HEK293 (cell line): ENCODE measurements at regions not wholly inside any gene's neighbourhood (a gene's known extent, or its start where the extent isn't known, plus 50 kb on each side); places are given as distances from the start of the nearest gene placed in this dataset.

Experiments used
- CTCF ChIA-PET: fragments of 350-600 bp; formaldehyde crosslinking; extraction: SDS; loops from one replicate; lab custom pipeline; 2021; ENCODE audit warnings: antibody characterized with exemption; lab: Yijun Ruan, JAX
- POLR2A ChIA-PET: fragments of 300-600 bp; formaldehyde crosslinking; extraction: SDS; loops from one replicate; lab custom pipeline; 2020; ENCODE audit warnings: antibody characterized with exemption, inconsistent platforms; lab: Yijun Ruan, JAX
- H3K27ac ChIP-seq: fragments of 200-500 bp; sonication (Bioruptor generic); 2 replicates; pipeline ENCODE4 v1.5.1; 2014; ENCODE audit warnings: low read depth, low read length, control low read depth, inconsistent platforms; ENCODE audit errors: extremely low read depth
- H3K36me3 ChIP-seq, 2 experiments: fragments of 200-500 bp in 1 of 2; sonication (Bioruptor generic) in 1 of 2; 1 replicate in 1 of 2; 2 replicates in 1 of 2; pipeline ENCODE4 v1.5.1; 2014 to 2017; ENCODE audit warnings: inconsistent platforms in 2 of 2, low read length in 2 of 2; ENCODE audit not compliant: control insufficient read depth in 2 of 2, insufficient read depth in 1 of 2
- H3K4me1 ChIP-seq: fragments of 200-500 bp; sonication (Bioruptor generic); 2 replicates; pipeline ENCODE4 v1.5.1; 2014; ENCODE audit warnings: mild to moderate bottlenecking, low read length, inconsistent platforms; ENCODE audit not compliant: control insufficient read depth, insufficient read depth
- H3K4me3 ChIP-seq: 2 replicates; pipeline ENCODE4 v1.5.1; 2011; ENCODE audit warnings: low read depth, mild to moderate bottlenecking, control low read depth, low read length, moderate library complexity
- H3K9me3 ChIP-seq: fragments of 200-500 bp; sonication (Bioruptor generic); 2 replicates; pipeline ENCODE4 v1.5.1; 2014; ENCODE audit warnings: low read depth, low read length, inconsistent platforms; ENCODE audit not compliant: control insufficient read depth, insufficient read depth
- FEZF1 ChIP-seq: fragments of 450-650 bp; formaldehyde crosslinking; IDR thresholded peaks from 2 replicates; pipeline ENCODE4 v1.5.1; 2016; ENCODE audit warnings: missing biosample characterization, missing genetic modification characterization
- GLI4 ChIP-seq: fragments of 450-650 bp; formaldehyde crosslinking; IDR thresholded peaks from 2 replicates; pipeline ENCODE4 v1.5.1; 2016; ENCODE audit warnings: missing biosample characterization, missing genetic modification characterization
- HOXD13 ChIP-seq: sonication (generic); formaldehyde crosslinking; IDR thresholded peaks from 2 replicates; pipeline ENCODE4 v1.8.0; 2022; ENCODE audit warnings: missing genetic modification reagents, borderline replicate concordance
- MZF1 ChIP-seq: fragments of 450-650 bp; formaldehyde crosslinking; IDR thresholded peaks from 2 replicates; pipeline ENCODE4 v1.5.1; 2017; ENCODE audit warnings: missing biosample characterization, missing genetic modification characterization, borderline replicate concordance
- RBAK ChIP-seq: fragments of 450-650 bp; formaldehyde crosslinking; IDR thresholded peaks from 2 replicates; pipeline ENCODE4 v1.5.1; 2016; ENCODE audit warnings: missing biosample characterization, missing genetic modification characterization
- SETDB1 ChIP-seq: IDR thresholded peaks from one replicate; pipeline ENCODE4 v1.6.1; 2017; ENCODE audit warnings: mild to moderate bottlenecking, low read length, moderate library complexity, mixed read lengths; ENCODE audit not compliant: insufficient read length
- YY1 ChIP-seq: fragments of 450-650 bp; formaldehyde crosslinking; IDR thresholded peaks from 2 replicates; pipeline ENCODE4 v1.5.1; 2018; ENCODE audit warnings: missing biosample characterization, missing genetic modification characterization
- ZBTB21 ChIP-seq: fragments of 450-650 bp; formaldehyde crosslinking; IDR thresholded peaks from 2 replicates; pipeline ENCODE4 v1.5.1; 2017; ENCODE audit warnings: missing biosample characterization, missing genetic modification characterization
- ZBTB48 ChIP-seq: fragments of 450-650 bp; formaldehyde crosslinking; IDR thresholded peaks from 2 replicates; pipeline ENCODE4 v1.5.1; 2016; ENCODE audit warnings: missing biosample characterization, missing genetic modification characterization
- ZBTB7A ChIP-seq: fragments of 450-650 bp; formaldehyde crosslinking; IDR thresholded peaks from 2 replicates; pipeline ENCODE4 v1.5.1; 2016; ENCODE audit warnings: low read depth, missing biosample characterization, missing genetic modification characterization
- ZBTB8A ChIP-seq: fragments of 450-650 bp; formaldehyde crosslinking; IDR thresholded peaks from 2 replicates; pipeline ENCODE4 v1.5.1; 2016; ENCODE audit warnings: missing biosample characterization, missing genetic modification characterization
- ZNF10 ChIP-seq: fragments of 450-650 bp; formaldehyde crosslinking; IDR thresholded peaks from 2 replicates; pipeline ENCODE4 v1.5.1; 2017; ENCODE audit warnings: missing biosample characterization, missing genetic modification characterization
- ZNF140 ChIP-seq: fragments of 450-650 bp; formaldehyde crosslinking; IDR thresholded peaks from 2 replicates; pipeline ENCODE4 v1.5.1; 2016; ENCODE audit warnings: missing biosample characterization, missing genetic modification characterization
- ZNF2 ChIP-seq: fragments of 450-650 bp; formaldehyde crosslinking; IDR thresholded peaks from 2 replicates; pipeline ENCODE4 v1.5.1; 2016; ENCODE audit warnings: missing biosample characterization, missing genetic modification characterization
- ZNF23 ChIP-seq: fragments of 450-650 bp; formaldehyde crosslinking; IDR thresholded peaks from 2 replicates; pipeline ENCODE4 v1.5.1; 2016; ENCODE audit warnings: missing biosample characterization, missing genetic modification characterization, borderline replicate concordance
- ZNF302 ChIP-seq: fragments of 450-650 bp; formaldehyde crosslinking; IDR thresholded peaks from 2 replicates; pipeline ENCODE4 v1.5.1; 2016; ENCODE audit warnings: missing biosample characterization, missing genetic modification characterization, low read depth
- ZNF416 ChIP-seq: fragments of 450-650 bp; formaldehyde crosslinking; IDR thresholded peaks from 2 replicates; pipeline ENCODE4 v1.5.1; 2016; ENCODE audit warnings: missing biosample characterization, missing genetic modification characterization
- ZNF571 ChIP-seq: fragments of 450-650 bp; formaldehyde crosslinking; IDR thresholded peaks from 2 replicates; pipeline ENCODE4 v1.5.0; 2017; ENCODE audit warnings: missing biosample characterization, missing genetic modification characterization
- ZNF658 ChIP-seq: fragments of 450-650 bp; formaldehyde crosslinking; IDR thresholded peaks from 2 replicates; pipeline ENCODE4; 2016; ENCODE audit warnings: missing biosample characterization, missing genetic modification characterization
- ZNF701 ChIP-seq: fragments of 450-650 bp; formaldehyde crosslinking; IDR thresholded peaks from 2 replicates; pipeline ENCODE4 v1.5.1; 2016; ENCODE audit warnings: missing biosample characterization, missing genetic modification characterization
- ZNF776 ChIP-seq: fragments of 450-650 bp; formaldehyde crosslinking; IDR thresholded peaks from 2 replicates; pipeline ENCODE4 v1.5.0; 2017; ENCODE audit warnings: missing biosample characterization, missing genetic modification characterization, borderline replicate concordance
- ZNF791 ChIP-seq: fragments of 450-650 bp; formaldehyde crosslinking; IDR thresholded peaks from 2 replicates; pipeline ENCODE4 v1.5.1; 2016; ENCODE audit warnings: missing biosample characterization, missing genetic modification characterization
- ZNF792 ChIP-seq: fragments of 450-650 bp; formaldehyde crosslinking; IDR thresholded peaks from 2 replicates; pipeline ENCODE4 v1.5.1; 2016; ENCODE audit warnings: missing biosample characterization, missing genetic modification characterization
- TF ChIP-seq, protein P1 (sequence below): fragments of 450-650 bp; formaldehyde crosslinking; IDR thresholded peaks from 2 replicates; pipeline ENCODE4 v1.5.1; 2016; ENCODE audit warnings: missing biosample characterization, missing genetic modification characterization
- TF ChIP-seq, protein P2 (sequence below): fragments of 450-650 bp; formaldehyde crosslinking; IDR thresholded peaks from 2 replicates; pipeline ENCODE4 v1.5.1; 2016; ENCODE audit warnings: missing biosample characterization, missing genetic modification characterization
- TF ChIP-seq, protein P3 (sequence below): sonication (generic); formaldehyde crosslinking; IDR thresholded peaks from 2 replicates; pipeline ENCODE4 v1.8.1; 2022; ENCODE audit warnings: mild to moderate bottlenecking, moderate library complexity, missing genetic modification reagents

DNA sequence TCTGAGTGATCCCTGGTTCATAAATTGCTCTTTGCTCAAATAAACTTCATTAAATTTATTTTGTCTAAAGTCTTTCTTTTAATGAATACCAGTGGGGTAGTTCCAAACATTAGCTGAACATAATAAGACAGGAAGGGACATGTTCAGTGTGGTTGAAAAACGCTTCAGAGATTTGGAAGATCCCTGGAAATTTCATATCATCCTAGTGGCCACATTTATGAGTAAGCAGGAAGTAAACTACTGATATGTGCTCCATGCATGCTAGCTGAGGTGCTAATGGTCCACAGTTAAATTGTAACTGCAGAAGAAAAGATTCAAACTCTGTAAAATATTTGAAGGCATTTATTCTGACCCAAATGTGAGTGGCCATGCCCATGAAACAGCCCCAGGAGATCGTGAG is 1328.7 kb downstream of the ADGRL3 start:
- CTCF ChIA-PET, result no interaction called here
- Histone ChIP-seq H3K4me3 (no peak overlapping the region), H3K4me1 (no peaks in the 10 kb centered on the region), H3K36me3 (no peaks in the 10 kb centered on the region), H3K27ac (no peak overlapping the region), H3K9me3 (no peaks in the 10 kb centered on the region)
- POLR2A ChIA-PET, result no interaction called here
- TF ChIP-seq SETDB1 (no peak), ZNF140 (no peak), ZNF302 (no peak), RBAK (tag by site-specific recombination) (no peak), FEZF1 (tag by site-specific recombination) (no peak), ZBTB48 (tag by site-specific recombination) (no peak), ZNF10 (tag by site-specific recombination) (no peak), GLI4 (no peak), ZNF791 (tag by site-specific recombination) (no peak), ZBTB7A (tag by site-specific recombination) (no peak), ZNF571 (tag by site-specific recombination) (no peak), ZBTB8A (tag by site-specific recombination) (no peak), ZNF23 (no peak), ZNF701 (tag by site-specific recombination) (no peak), ZNF2 (tag by site-specific recombination) (no peak), YY1 (tag by site-specific recombination) (no peak)
- TF ChIP-seq, protein P1, sequence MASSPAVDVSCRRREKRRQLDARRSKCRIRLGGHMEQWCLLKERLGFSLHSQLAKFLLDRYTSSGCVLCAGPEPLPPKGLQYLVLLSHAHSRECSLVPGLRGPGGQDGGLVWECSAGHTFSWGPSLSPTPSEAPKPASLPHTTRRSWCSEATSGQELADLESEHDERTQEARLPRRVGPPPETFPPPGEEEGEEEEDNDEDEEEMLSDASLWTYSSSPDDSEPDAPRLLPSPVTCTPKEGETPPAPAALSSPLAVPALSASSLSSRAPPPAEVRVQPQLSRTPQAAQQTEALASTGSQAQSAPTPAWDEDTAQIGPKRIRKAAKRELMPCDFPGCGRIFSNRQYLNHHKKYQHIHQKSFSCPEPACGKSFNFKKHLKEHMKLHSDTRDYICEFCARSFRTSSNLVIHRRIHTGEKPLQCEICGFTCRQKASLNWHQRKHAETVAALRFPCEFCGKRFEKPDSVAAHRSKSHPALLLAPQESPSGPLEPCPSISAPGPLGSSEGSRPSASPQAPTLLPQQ (tag by site-specific recombination), result no peak
- TF ChIP-seq, protein P2, sequence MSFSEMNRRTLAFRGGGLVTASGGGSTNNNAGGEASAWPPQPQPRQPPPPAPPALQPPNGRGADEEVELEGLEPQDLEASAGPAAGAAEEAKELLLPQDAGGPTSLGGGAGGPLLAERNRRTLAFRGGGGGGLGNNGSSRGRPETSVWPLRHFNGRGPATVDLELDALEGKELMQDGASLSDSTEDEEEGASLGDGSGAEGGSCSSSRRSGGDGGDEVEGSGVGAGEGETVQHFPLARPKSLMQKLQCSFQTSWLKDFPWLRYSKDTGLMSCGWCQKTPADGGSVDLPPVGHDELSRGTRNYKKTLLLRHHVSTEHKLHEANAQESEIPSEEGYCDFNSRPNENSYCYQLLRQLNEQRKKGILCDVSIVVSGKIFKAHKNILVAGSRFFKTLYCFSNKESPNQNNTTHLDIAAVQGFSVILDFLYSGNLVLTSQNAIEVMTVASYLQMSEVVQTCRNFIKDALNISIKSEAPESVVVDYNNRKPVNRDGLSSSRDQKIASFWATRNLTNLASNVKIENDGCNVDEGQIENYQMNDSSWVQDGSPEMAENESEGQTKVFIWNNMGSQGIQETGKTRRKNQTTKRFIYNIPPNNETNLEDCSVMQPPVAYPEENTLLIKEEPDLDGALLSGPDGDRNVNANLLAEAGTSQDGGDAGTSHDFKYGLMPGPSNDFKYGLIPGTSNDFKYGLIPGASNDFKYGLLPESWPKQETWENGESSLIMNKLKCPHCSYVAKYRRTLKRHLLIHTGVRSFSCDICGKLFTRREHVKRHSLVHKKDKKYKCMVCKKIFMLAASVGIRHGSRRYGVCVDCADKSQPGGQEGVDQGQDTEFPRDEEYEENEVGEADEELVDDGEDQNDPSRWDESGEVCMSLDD (tag by site-specific recombination), result no peak
- TF ChIP-seq, protein P3, sequence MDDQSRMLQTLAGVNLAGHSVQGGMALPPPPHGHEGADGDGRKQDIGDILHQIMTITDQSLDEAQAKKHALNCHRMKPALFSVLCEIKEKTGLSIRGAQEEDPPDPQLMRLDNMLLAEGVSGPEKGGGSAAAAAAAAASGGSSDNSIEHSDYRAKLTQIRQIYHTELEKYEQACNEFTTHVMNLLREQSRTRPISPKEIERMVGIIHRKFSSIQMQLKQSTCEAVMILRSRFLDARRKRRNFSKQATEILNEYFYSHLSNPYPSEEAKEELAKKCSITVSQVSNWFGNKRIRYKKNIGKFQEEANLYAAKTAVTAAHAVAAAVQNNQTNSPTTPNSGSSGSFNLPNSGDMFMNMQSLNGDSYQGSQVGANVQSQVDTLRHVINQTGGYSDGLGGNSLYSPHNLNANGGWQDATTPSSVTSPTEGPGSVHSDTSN, result no peak

DNA sequence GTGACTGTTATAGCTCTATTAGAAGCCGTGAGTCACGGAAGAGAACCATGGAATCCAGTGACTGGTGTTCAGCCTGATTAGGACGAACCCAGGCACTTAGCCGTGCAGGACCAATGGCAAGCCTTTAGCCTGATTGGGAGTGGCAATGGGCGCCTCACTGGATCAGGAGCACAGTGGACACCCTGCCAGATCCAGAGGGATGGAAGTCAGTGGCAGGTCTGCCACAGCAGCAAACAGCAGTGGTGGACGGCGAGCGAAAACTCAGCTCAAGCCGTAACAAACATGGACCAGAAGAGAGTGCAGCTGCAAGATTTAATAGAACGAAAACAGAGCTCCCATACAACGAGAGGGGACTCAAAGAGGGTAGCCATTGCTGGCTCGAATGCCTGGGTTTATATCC is 1326.5 kb downstream of the ADGRL3 start:
- Histone ChIP-seq H3K4me1 (no peaks in the 10 kb centered on the region), H3K4me3 (no peak overlapping the region), H3K9me3 (no peaks in the 10 kb centered on the region), H3K27ac (no peak overlapping the region), H3K36me3 (no peaks in the 10 kb centered on the region)
- ChIA-PET CTCF (no interaction called here), POLR2A (no interaction called here)
- TF ChIP-seq HOXD13 (CRISPR knock-in tag), result no peak
- no peak for TF ChIP-seq ZNF658 (tag by site-specific recombination)
- no peak for TF ChIP-seq ZNF776 (tag by site-specific recombination)
- no peak for TF ChIP-seq MZF1 (tag by site-specific recombination)
- no peak for TF ChIP-seq ZBTB21
- no peak for TF ChIP-seq SETDB1
- TF ChIP-seq ZNF792 (tag by site-specific recombination), result no peak
- TF ChIP-seq ZNF416 (tag by site-specific recombination), result no peak
- TF ChIP-seq, all 188 proteins: peak for 0
